ENCODE measurements at regions not wholly inside any gene's neighbourhood (a gene's known extent, or its start where the extent isn't known, plus 50 kb on each side); places are given as distances from the start of the nearest gene placed in this dataset.

- H3K27ac ChIP-seq = no peak overlapping the region
- in situ Hi-C loops (cut with MboI; ENCODE audit: low pct_ligation_motif_present in 1 of 4, low pct_unique_long_range_greater_than_20kb in 1 of 4, low sequenced_read_pairs in 3 of 4) (no loop called here), intact Hi-C loops (cut with DNase I; ENCODE audit: low total_unique reads) (no loop called here)
- H3K27me3 ChIP-seq = no peaks in the 10 kb centered on the region
- no peaks in the 10 kb centered on the region for H3K36me3 ChIP-seq
- DNase-seq = peak; percentile 21
- TF ChIP-seq EP300 (IDR thresholded peaks at IDR 0.05; ENCODE audit: low read depth) (no peak), CTCF (IDR thresholded peaks at IDR 0.05) (no peak), POLR2AphosphoS5 (IDR thresholded peaks at IDR 0.05) (no peak), POLR2A (IDR thresholded peaks at IDR 0.05) (no peak)
- H3K4me1 ChIP-seq = no peaks in the 10 kb centered on the region
- no peak overlapping the region for H3K4me3 ChIP-seq
- no peaks in the 10 kb centered on the region for H3K9me3 ChIP-seq
- WGBS, 2 donors (ENCODE audit: low coverage in 1 of 2) = 55% methylated on average over 6 of the region's 6 CpGs; no CpG with 5 or more reads in 1 of the 2 donors
Observed at GRCh38 chr20:33917831-33918525, 75.7 kb upstream of the RALY start.

GRCh38 chr20:33918662-33919061, 75.0 kb upstream of the RALY start:
- DNase-seq = no peak
- TF ChIP-seq POLR2A (IDR thresholded peaks at IDR 0.05) (no peak), CTCF (IDR thresholded peaks at IDR 0.05) (no peak), EP300 (IDR thresholded peaks at IDR 0.05; ENCODE audit: low read depth) (no peak), POLR2AphosphoS5 (IDR thresholded peaks at IDR 0.05) (no peak)
- Histone ChIP-seq H3K9me3 (no peaks in the 10 kb centered on the region), H3K27ac (no peak overlapping the region), H3K36me3 (no peaks in the 10 kb centered on the region), H3K27me3 (no peaks in the 10 kb centered on the region), H3K4me1 (no peaks in the 10 kb centered on the region), H3K4me3 (no peak overlapping the region)
- in situ Hi-C loops (cut with MboI; ENCODE audit: low pct_ligation_motif_present in 1 of 4, low pct_unique_long_range_greater_than_20kb in 1 of 4, low sequenced_read_pairs in 3 of 4) (no loop called here), intact Hi-C loops (cut with DNase I; ENCODE audit: low total_unique reads) (no loop called here)
- 80 to 94% methylated on average over 1 to 5 of the region's 5 CpGs for WGBS, 2 donors (ENCODE audit: low coverage in 1 of 2)

- in situ Hi-C loops (cut with MboI; ENCODE audit: low pct_ligation_motif_present in 1 of 4, low pct_unique_long_range_greater_than_20kb in 1 of 4, low sequenced_read_pairs in 3 of 4) (no loop called here), intact Hi-C loops (cut with DNase I; ENCODE audit: low total_unique reads) (no loop called here)
- TF ChIP-seq POLR2A (IDR thresholded peaks at IDR 0.05) (no peak), CTCF (IDR thresholded peaks at IDR 0.05) (no peak), EP300 (IDR thresholded peaks at IDR 0.05; ENCODE audit: low read depth) (no peak), POLR2AphosphoS5 (IDR thresholded peaks at IDR 0.05) (no peak)
- no peak overlapping the region for H3K4me3 ChIP-seq
- no peak overlapping the region for H3K27ac ChIP-seq
- 66 to 76% methylated on average over 5 of the region's 5 CpGs for WGBS, 2 donors (ENCODE audit: low coverage in 1 of 2)
- H3K4me1 ChIP-seq = no peaks in the 10 kb centered on the region
- H3K36me3 ChIP-seq = no peaks in the 10 kb centered on the region
- H3K9me3 ChIP-seq = no peaks in the 10 kb centered on the region
- DNase-seq = no peak
- H3K27me3 ChIP-seq = no peaks in the 10 kb centered on the region
Observed at GRCh38 chr20:33919653-33920052, 74.1 kb upstream of the RALY start.

GRCh38 chr20:33922224-33922623, 71.5 kb upstream of the RALY start:
- no peak for DNase-seq
- intact Hi-C loops (cut with DNase I; ENCODE audit: low total_unique reads) = no loop called here
- no peak for TF ChIP-seq POLR2A (IDR thresholded peaks at IDR 0.05)
- no peak for TF ChIP-seq POLR2AphosphoS5 (IDR thresholded peaks at IDR 0.05)
- no peak for TF ChIP-seq EP300 (IDR thresholded peaks at IDR 0.05; ENCODE audit: low read depth)
- TF ChIP-seq CTCF (IDR thresholded peaks at IDR 0.05) = no peak

More at GRCh38 chr20:33922224-33922623, 71.5 kb upstream of the RALY start:
- 74 to 92% methylated on average over 3 of the region's 3 CpGs for WGBS, 2 donors (ENCODE audit: low coverage in 1 of 2)
- in situ Hi-C loops (cut with MboI; ENCODE audit: low pct_ligation_motif_present in 1 of 4, low pct_unique_long_range_greater_than_20kb in 1 of 4, low sequenced_read_pairs in 3 of 4) = no loop called here
- Histone ChIP-seq H3K4me3 (no peak overlapping the region), H3K27ac (no peak overlapping the region), H3K9me3 (no peaks in the 10 kb centered on the region), H3K36me3 (no peaks in the 10 kb centered on the region), H3K4me1 (no peaks in the 10 kb centered on the region), H3K27me3 (no peaks in the 10 kb centered on the region)
